ENCODE measurements at regions not wholly inside any gene's neighbourhood (a gene's known extent, or its start where the extent isn't known, plus 50 kb on each side); places are given as distances from the start of the nearest gene placed in this dataset.

DNA sequence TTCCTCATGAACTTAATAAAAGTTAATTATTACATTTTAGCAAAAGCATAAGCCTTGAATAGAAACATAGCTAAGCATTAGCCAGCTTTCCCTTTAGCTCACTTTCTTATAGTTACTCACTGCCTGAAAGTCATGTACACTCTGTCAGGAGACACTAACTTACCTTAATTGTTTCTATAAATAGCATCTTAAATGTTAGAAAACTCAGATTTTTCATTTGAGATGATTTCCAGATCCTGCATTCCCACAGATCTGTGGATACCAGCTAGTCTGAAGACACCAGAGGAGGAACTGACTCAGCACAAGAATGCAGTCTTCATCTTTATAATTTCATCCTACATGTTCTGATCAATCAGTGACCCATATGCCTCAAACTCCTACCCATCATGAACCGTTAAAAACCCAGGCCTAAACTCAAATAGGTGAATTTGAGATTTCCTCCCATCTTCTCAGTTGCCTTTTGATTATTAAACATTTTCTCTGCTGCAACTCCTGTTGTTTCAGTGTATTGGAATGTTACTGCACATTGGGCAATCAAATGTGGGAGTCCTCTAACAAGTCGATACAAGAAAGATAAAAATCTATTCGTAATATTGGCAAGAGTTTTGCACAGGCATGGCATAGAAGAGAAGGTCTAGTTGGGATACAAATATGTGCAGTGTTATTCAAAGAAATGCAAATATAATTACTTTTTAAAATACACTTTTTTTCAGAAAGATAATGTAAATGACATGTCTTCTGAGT is 857.4 kb upstream of the CDH2 start:
- no peak for DNase-seq

DNA sequence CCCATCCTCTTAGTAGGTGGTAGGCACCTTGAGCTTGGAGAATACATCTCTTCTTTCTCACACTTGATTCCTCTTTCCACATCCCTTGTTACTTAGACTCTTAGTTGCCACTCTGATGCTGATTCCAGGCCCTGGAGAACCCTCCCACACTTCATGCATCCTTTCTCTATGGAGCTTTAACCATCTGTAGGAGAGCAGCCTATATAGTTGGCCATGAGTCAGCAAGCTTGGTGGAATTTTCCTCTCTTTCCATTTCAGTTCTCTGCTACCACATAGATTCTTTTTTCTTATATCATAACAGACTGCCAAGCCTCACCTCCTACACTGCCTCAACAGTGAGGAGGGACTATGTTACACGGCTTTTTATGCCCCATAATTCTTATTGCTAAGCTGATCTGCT is 851.6 kb upstream of the CDH2 start:
- DNase-seq, result peak; percentile 4

- DNase-seq, result no peak
Measured at GRCh38 chr18:29018976-29019375, 842.0 kb upstream of the CDH2 start.

DNA sequence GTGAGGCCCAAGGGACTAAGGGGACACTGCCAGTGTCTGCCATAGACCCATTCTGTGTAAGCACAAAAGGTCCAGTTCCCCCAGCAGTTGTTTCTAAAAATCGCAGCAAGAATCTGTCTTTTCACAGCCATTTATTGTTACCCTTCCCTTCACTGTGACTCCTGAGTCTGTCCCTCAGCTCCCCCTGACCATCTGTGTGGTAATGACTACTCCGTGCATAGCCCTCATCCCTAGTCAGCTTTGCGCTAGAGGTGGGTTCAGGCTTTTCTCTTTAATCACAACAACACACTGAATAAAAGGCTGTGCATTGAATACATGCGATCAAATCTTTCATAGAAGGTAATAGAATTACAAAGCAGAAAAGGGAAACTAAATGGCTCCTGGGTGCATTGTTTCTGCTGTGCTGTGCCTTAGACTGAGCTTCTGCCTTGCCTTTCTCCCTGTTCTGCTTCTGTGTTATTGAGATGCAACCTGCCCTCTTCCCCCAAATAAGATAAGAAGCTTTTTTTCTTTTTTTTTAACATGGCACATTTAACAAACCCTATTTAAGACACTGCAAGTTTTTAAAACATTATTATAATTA is 836.0 kb upstream of the CDH2 start:
- no peak for DNase-seq

GRCh38 chr18:29012364-29012763 is 835.4 kb upstream of the CDH2 start:
- DNase-seq, result no peak

GRCh38 chr18:29009250-29009803 is 832.4 kb upstream of the CDH2 start:
- DNase-seq, result no peak

DNA sequence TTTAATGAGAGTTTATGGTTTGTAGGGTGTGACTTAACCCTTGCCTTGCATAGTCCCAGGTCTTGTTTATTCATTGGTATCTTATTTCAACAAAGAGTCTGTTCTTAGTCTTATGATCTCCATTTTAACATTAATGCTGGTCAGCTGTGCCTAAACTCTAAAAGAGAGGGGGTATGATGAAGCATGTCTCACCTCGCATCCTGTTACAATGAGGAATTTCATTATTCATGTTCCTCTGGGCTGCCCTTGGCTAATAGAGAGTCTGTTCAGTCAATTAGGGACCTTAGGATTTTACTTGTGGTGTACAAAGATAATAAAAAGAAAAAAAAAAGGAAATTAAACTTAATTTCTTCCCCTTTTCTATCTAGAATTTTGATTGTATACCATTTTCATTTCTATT is 831.9 kb upstream of the CDH2 start:
- DNase-seq, result no peak

GRCh38 chr18:29007986-29008654 is 831.2 kb upstream of the CDH2 start:
- DNase-seq, result no peak

GRCh38 chr18:29004921-29005320 is 828.0 kb upstream of the CDH2 start:
- DNase-seq, result no peak

GRCh38 chr18:29003194-29003593 is 826.3 kb upstream of the CDH2 start:
- no peak for DNase-seq

GRCh38 chr18:29002747-29003146 is 825.8 kb upstream of the CDH2 start:
- no peak for DNase-seq

DNA sequence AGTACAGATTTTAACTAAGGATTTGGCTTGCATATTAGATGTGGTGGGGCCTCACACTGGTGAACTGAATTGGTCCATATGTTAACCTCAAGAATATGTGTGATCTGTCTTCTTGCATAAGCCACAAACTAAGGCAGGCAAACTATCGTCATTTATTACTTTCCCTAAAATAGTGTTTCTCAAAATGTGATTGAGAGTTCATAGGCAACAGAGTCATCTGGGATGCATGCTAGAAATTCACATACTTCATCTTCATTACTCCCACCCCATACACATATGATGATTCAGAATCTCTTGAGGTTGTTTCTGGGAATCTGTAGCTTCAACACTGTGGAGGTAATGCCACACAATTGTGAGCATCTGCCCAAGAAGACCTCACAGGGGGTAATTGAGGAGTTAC is 822.8 kb upstream of the CDH2 start:
- peak; percentile 31 for DNase-seq

- DNase-seq, result no peak
Measured at GRCh38 chr18:28995319-28995718, 818.4 kb upstream of the CDH2 start.

DNA sequence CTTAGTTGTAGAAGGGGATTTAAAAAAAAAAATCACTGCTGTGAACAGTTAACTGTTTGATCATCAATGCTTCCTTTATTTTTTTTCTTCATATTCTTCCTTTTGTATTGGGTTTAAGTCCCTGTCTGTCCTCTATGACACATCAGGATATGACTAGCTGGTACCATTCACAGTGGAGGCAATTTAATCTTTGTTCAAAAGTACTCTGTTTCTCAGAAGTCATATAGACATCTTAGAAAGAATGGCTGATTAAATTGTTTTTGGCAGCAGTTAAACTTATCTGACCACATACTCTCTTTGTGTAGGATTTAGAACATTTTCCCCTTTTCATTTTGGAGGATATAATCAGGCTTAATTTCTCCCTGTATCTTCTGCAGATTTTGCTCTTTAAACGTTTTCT is 807.8 kb upstream of the CDH2 start:
- DNase-seq, result no peak

DNA sequence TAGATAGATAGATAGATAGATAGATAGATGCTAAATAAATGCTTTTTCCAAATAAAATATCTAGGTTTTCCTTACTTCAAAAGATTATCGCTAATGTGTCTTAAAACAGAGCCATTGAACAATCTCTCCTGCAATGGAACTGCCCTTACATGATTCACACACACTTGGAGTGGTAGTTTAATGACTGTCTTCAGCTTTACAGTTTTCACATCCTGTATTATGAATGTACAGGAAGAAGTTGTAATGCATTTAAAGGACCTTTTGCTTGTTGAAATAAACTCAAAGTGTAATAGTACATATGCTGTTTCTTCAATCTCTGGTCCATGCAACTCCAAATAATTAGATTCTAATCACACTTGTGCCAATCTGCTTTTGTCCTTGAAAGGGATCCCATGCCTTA is 797.6 kb upstream of the CDH2 start:
- DNase-seq, result no peak

GRCh38 chr18:28973324-28973723 is 796.4 kb upstream of the CDH2 start:
- no peak for DNase-seq

GRCh38 chr18:28972333-28972907 is 795.5 kb upstream of the CDH2 start:
- DNase-seq, result no peak

GRCh38 chr18:28963481-28963880 is 786.6 kb upstream of the CDH2 start:
- peak; percentile 8 for DNase-seq

- DNase-seq, result peak; percentile 31
Measured at GRCh38 chr18:28961669-28962228, 784.8 kb upstream of the CDH2 start.

- peak; percentile 12 for DNase-seq
Measured at GRCh38 chr18:28960146-28960545, 783.2 kb upstream of the CDH2 start.

GRCh38 chr18:28952339-28952738 is 775.4 kb upstream of the CDH2 start:
- DNase-seq, result no peak

GRCh38 chr18:28947900-28948299 is 771.0 kb upstream of the CDH2 start:
- no peak for DNase-seq

- DNase-seq, result no peak
Measured at GRCh38 chr18:28946471-28946870, 769.5 kb upstream of the CDH2 start.

Measured in fibroblast of skin of back (primary cell).